ENCODE measurements at regions not wholly inside any gene's neighbourhood (a gene's known extent, or its start where the extent isn't known, plus 50 kb on each side); places are given as distances from the start of the nearest gene placed in this dataset.

GRCh38 chr18:61951396-61951795, 58.6 kb upstream of the RNF152 start:
- TF ChIP-seq HNF4G (IDR thresholded peaks at IDR 0.05), result no peak
- TF ChIP-seq, protein P1, sequence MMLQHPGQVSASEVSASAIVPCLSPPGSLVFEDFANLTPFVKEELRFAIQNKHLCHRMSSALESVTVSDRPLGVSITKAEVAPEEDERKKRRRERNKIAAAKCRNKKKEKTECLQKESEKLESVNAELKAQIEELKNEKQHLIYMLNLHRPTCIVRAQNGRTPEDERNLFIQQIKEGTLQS (IDR thresholded peaks at IDR 0.05), result no peak
- no peak for TF ChIP-seq GABPA (IDR thresholded peaks at IDR 0.05 in 1 of 2, conservative IDR thresholded peaks at IDR 0.05 in 1 of 2)
- TF ChIP-seq JUND (IDR thresholded peaks at IDR 0.05), result no peak
- TF ChIP-seq TAF1 (conservative IDR thresholded peaks at IDR 0.05), result no peak
- no peak for TF ChIP-seq RAD21 (IDR thresholded peaks at IDR 0.05)
- TF ChIP-seq, protein P2, sequence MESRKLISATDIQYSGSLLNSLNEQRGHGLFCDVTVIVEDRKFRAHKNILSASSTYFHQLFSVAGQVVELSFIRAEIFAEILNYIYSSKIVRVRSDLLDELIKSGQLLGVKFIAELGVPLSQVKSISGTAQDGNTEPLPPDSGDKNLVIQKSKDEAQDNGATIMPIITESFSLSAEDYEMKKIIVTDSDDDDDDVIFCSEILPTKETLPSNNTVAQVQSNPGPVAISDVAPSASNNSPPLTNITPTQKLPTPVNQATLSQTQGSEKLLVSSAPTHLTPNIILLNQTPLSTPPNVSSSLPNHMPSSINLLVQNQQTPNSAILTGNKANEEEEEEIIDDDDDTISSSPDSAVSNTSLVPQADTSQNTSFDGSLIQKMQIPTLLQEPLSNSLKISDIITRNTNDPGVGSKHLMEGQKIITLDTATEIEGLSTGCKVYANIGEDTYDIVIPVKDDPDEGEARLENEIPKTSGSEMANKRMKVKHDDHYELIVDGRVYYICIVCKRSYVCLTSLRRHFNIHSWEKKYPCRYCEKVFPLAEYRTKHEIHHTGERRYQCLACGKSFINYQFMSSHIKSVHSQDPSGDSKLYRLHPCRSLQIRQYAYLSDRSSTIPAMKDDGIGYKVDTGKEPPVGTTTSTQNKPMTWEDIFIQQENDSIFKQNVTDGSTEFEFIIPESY (IDR thresholded peaks at IDR 0.05), result no peak
- no peak for TF ChIP-seq SP1 (IDR thresholded peaks at IDR 0.05)
- Histone ChIP-seq H3K9me3 (ENCODE audit: control insufficient read depth in 4 of 4, low read length in 3 of 4) (no peaks in the 10 kb centered on the region), H3K36me3 (ENCODE audit: control insufficient read depth in 4 of 4, insufficient read depth in 3 of 4, low read depth in 1 of 4, low read length in 3 of 4) (no peaks in the 10 kb centered on the region), H3K4me3 (ENCODE audit: low read depth in 1 of 3, low read length in 3 of 3) (no peak overlapping the region), H3K27me3 (ENCODE audit: control insufficient read depth in 4 of 4, insufficient read depth in 4 of 4, low read length in 3 of 4) (no peaks in the 10 kb centered on the region), H3K4me1 (ENCODE audit: control insufficient read depth in 4 of 4, insufficient read depth in 4 of 4, low read length in 3 of 4) (no peaks in the 10 kb centered on the region), H3K9ac (ENCODE audit: low read depth in 1 of 2, low read length in 2 of 2) (no peak overlapping the region), H3K27ac (ENCODE audit: low read depth in 1 of 2, low read length in 2 of 2) (no peak overlapping the region)
- 97% methylated on average over 6 of the region's 6 CpGs for WGBS
- no peak for DNase-seq (ENCODE audit: low spot score)

GRCh38 chr18:61950371-61950770, 57.6 kb upstream of the RNF152 start:
- no peak for TF ChIP-seq RXRA (IDR thresholded peaks at IDR 0.05)
- no peak for TF ChIP-seq TAF1 (conservative IDR thresholded peaks at IDR 0.05)
- TF ChIP-seq REST (IDR thresholded peaks at IDR 0.05), result no peak
- TF ChIP-seq, protein P1 (IDR thresholded peaks at IDR 0.05), result no peak
- TF ChIP-seq MAX (IDR thresholded peaks at IDR 0.05), result no peak
- TF ChIP-seq EGR1 (IDR thresholded peaks at IDR 0.05; ENCODE audit: low read depth in 2 of 2), result no peak
- TF ChIP-seq, protein P3, sequence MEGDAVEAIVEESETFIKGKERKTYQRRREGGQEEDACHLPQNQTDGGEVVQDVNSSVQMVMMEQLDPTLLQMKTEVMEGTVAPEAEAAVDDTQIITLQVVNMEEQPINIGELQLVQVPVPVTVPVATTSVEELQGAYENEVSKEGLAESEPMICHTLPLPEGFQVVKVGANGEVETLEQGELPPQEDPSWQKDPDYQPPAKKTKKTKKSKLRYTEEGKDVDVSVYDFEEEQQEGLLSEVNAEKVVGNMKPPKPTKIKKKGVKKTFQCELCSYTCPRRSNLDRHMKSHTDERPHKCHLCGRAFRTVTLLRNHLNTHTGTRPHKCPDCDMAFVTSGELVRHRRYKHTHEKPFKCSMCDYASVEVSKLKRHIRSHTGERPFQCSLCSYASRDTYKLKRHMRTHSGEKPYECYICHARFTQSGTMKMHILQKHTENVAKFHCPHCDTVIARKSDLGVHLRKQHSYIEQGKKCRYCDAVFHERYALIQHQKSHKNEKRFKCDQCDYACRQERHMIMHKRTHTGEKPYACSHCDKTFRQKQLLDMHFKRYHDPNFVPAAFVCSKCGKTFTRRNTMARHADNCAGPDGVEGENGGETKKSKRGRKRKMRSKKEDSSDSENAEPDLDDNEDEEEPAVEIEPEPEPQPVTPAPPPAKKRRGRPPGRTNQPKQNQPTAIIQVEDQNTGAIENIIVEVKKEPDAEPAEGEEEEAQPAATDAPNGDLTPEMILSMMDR (IDR thresholded peaks at IDR 0.05; ENCODE audit: low read depth, low read length, missing input control), result no peak
- no peak for TF ChIP-seq JUND (IDR thresholded peaks at IDR 0.05)
- TF ChIP-seq YY1 (IDR thresholded peaks at IDR 0.05), result no peak
- TF ChIP-seq HNF4A (conservative IDR thresholded peaks at IDR 0.05), result no peak
- no peak for TF ChIP-seq SP1 (IDR thresholded peaks at IDR 0.05)
- no peak for TF ChIP-seq FOXA2 (IDR thresholded peaks at IDR 0.05)
- no peak for TF ChIP-seq RAD21 (IDR thresholded peaks at IDR 0.05)
- TF ChIP-seq, protein P2 (IDR thresholded peaks at IDR 0.05), result no peak

More at GRCh38 chr18:61950371-61950770, 57.6 kb upstream of the RNF152 start:
- Histone ChIP-seq H3K4me1 (ENCODE audit: control insufficient read depth in 4 of 4, insufficient read depth in 4 of 4, low read length in 3 of 4) (no peaks in the 10 kb centered on the region), H3K9ac (ENCODE audit: low read depth in 1 of 2, low read length in 2 of 2) (no peak overlapping the region), H3K36me3 (ENCODE audit: control insufficient read depth in 4 of 4, insufficient read depth in 3 of 4, low read depth in 1 of 4, low read length in 3 of 4) (no peaks in the 10 kb centered on the region), H3K27ac (ENCODE audit: low read depth in 1 of 2, low read length in 2 of 2) (no peak overlapping the region), H3K4me3 (ENCODE audit: low read depth in 1 of 3, low read length in 3 of 3) (no peak overlapping the region), H3K9me3 (ENCODE audit: control insufficient read depth in 4 of 4, low read length in 3 of 4) (no peaks in the 10 kb centered on the region), H3K27me3 (ENCODE audit: control insufficient read depth in 4 of 4, insufficient read depth in 4 of 4, low read length in 3 of 4) (no peaks in the 10 kb centered on the region)
- DNase-seq (ENCODE audit: low spot score), result no peak
- WGBS, result 76% methylated on average over 3 of the region's 3 CpGs
